ENCODE measurements at regions not wholly inside any gene's neighbourhood (a gene's known extent, or its start where the extent isn't known, plus 50 kb on each side); places are given as distances from the start of the nearest gene placed in this dataset.

DNA sequence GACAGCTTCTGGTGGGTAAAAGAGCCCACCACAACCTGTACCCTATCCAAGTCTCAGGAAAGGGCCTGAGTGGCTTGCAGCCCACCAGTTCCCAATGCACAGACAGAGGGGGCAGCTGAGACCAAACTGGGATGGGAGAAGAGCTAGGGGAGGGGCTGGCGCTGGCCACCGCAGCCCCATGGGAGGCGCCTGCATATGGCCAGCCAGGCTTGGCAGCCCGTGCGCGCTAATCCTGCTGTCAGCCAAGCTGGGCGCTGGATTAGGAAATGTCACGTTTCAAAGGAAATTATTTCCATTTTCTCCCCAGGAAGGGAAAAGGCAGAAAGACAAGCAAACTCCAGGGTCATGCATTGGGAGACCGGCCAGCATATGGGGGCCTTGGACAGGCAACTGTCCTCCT is 236.8 kb downstream of the BUD13 start:
- Mint-ChIP-seq H3K9me3 (no peaks in the 10 kb centered on the region), H3K4me1 (ENCODE audit: low read depth) (no peaks in the 10 kb centered on the region), H3K27me3 (peaks cover 41% of the 10 kb centered on the region), H3K27ac (no peak overlapping the region), H3K36me3 (ENCODE audit: low read depth) (no peaks in the 10 kb centered on the region), H3K4me3 (no peak overlapping the region)
- DNase-seq = no peak

DNA sequence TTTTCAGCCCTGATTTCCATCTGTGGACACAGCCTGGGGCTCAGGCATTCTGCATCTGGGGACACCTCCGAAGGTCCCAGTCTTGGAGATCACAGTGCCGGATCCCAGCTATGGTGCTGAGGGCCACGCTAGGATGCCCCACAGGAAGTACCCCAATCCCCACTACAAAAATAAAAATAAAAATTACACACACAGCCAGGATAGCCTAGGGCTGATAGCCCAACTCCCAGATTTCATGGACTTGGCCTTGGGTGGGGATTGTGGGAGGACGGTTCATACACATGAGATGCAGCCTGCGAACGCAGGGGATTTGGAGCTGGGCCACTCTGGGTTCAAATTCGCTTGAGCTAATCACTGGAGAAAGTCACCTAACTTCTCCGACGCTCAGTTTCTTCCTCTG is 237.7 kb downstream of the BUD13 start:
- Mint-ChIP-seq H3K9me3 (peaks cover 4% of the 10 kb centered on the region), H3K4me1 (ENCODE audit: low read depth) (no peaks in the 10 kb centered on the region), H3K36me3 (ENCODE audit: low read depth) (no peaks in the 10 kb centered on the region), H3K27ac (no peak overlapping the region), H3K4me3 (no peak overlapping the region), H3K27me3 (peaks cover 44% of the 10 kb centered on the region)
- DNase-seq = no peak

DNA sequence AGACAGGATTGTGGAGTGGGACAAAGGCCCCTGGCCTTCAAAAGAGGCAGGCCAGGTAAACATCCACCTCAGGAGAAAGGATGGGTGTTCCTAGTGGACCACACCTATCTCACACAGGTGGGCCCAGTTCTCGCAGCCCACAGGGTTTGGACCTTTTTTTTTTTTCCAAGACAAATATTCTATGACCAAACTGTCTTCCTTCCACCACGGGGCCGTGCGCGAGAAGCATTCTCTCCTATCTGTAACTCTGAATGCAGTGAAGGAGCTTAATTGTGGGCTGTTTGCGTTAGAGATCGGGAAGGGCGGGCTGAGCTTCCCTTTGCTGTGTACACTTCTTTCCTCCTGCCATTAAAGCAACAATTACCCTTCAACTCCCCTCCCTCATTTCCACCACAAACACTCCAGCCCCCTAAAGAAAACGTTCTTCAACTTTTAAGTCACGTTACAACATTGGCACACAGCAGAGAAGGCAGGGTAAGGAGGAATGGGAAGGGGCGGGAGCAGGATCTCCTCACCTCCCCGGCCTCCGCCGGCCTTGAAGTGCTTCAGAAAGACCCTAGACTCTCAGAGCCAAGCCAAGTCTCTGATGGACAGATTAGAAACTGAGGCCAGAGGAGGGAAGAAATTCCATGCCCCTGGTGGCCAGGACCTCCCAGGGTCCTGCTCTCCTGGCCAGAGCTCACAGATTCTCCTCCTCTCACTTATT is 238.4 kb downstream of the BUD13 start:
- no peak overlapping the region for H3K27ac Mint-ChIP-seq
- H3K9me3 Mint-ChIP-seq = peaks cover 4% of the 10 kb centered on the region
- no peaks in the 10 kb centered on the region for H3K4me1 Mint-ChIP-seq (ENCODE audit: low read depth)
- no peak for DNase-seq
- H3K4me3 Mint-ChIP-seq = no peak overlapping the region
- H3K36me3 Mint-ChIP-seq (ENCODE audit: low read depth) = no peaks in the 10 kb centered on the region
- H3K27me3 Mint-ChIP-seq = peaks cover 48% of the 10 kb centered on the region

- Mint-ChIP-seq H3K4me1 (ENCODE audit: low read depth) (no peaks in the 10 kb centered on the region), H3K27ac (no peak overlapping the region), H3K27me3 (peaks cover 45% of the 10 kb centered on the region), H3K9me3 (peaks cover 4% of the 10 kb centered on the region), H3K4me3 (no peak overlapping the region), H3K36me3 (ENCODE audit: low read depth) (no peaks in the 10 kb centered on the region)
- DNase-seq = no peak
Observed at GRCh38 chr11:116533186-116533825, 239.5 kb downstream of the BUD13 start.

GRCh38 chr11:116532066-116532465 is 240.7 kb downstream of the BUD13 start:
- Mint-ChIP-seq H3K9me3 (peaks cover 4% of the 10 kb centered on the region), H3K27ac (no peak overlapping the region), H3K27me3 (peaks cover 47% of the 10 kb centered on the region), H3K4me1 (ENCODE audit: low read depth) (no peaks in the 10 kb centered on the region), H3K36me3 (ENCODE audit: low read depth) (no peaks in the 10 kb centered on the region), H3K4me3 (no peak overlapping the region)
- no peak for DNase-seq

- no peak for DNase-seq
- Mint-ChIP-seq H3K4me1 (ENCODE audit: low read depth) (no peaks in the 10 kb centered on the region), H3K4me3 (no peak overlapping the region), H3K27ac (no peak overlapping the region), H3K9me3 (peaks cover 4% of the 10 kb centered on the region), H3K36me3 (ENCODE audit: low read depth) (no peaks in the 10 kb centered on the region), H3K27me3 (peaks cover 47% of the 10 kb centered on the region)
Observed at GRCh38 chr11:116530705-116531104, 242.1 kb downstream of the BUD13 start.

- no peak overlapping the region for H3K4me3 Mint-ChIP-seq
- no peak overlapping the region for H3K27ac Mint-ChIP-seq
- H3K27me3 Mint-ChIP-seq = peaks cover 34% of the 10 kb centered on the region
- H3K4me1 Mint-ChIP-seq (ENCODE audit: low read depth) = no peaks in the 10 kb centered on the region
- H3K9me3 Mint-ChIP-seq = peaks cover 4% of the 10 kb centered on the region
- DNase-seq = no peak
- H3K36me3 Mint-ChIP-seq (ENCODE audit: low read depth) = no peaks in the 10 kb centered on the region
Observed at GRCh38 chr11:116529271-116529670, 243.5 kb downstream of the BUD13 start.

GRCh38 chr11:116527180-116527991 is 245.4 kb downstream of the BUD13 start:
- peaks cover 26% of the 10 kb centered on the region for H3K27me3 Mint-ChIP-seq
- no peak overlapping the region for H3K27ac Mint-ChIP-seq
- H3K4me1 Mint-ChIP-seq (ENCODE audit: low read depth) = no peaks in the 10 kb centered on the region
- DNase-seq = no peak
- H3K9me3 Mint-ChIP-seq = peaks cover 4% of the 10 kb centered on the region
- H3K36me3 Mint-ChIP-seq (ENCODE audit: low read depth) = no peaks in the 10 kb centered on the region
- H3K4me3 Mint-ChIP-seq = no peak overlapping the region

DNA sequence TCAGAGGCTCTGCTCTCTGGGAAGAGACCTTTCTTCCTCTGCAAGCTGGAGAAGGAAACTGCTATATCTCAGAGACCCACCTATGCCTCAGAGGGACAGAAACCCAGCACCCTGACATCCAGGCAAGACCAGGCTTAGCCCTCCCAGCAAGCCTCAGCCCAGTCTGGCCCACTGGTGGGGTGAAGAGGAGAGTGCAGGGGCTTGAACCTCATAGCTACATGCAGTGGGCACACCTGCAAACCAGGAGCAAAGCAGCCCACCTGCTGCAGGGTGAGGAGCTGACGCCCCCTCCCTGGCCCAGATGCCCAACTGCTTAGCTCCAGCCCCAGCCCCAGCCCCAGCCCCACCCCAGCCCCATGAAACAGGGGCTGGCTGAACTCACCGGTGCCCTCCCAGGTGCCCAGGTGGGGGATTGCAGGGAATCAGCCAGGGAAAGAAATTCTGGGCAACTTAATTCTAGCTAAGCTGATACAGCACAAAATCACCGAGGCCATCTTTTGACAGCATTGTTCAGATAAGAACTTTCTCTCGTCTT is 246.8 kb downstream of the BUD13 start:
- Mint-ChIP-seq H3K9me3 (peaks cover 4% of the 10 kb centered on the region), H3K4me3 (no peak overlapping the region), H3K27ac (no peak overlapping the region), H3K4me1 (ENCODE audit: low read depth) (no peaks in the 10 kb centered on the region), H3K27me3 (peaks cover 12% of the 10 kb centered on the region), H3K36me3 (ENCODE audit: low read depth) (no peaks in the 10 kb centered on the region)
- DNase-seq = no peak

- Mint-ChIP-seq H3K27ac (no peak overlapping the region), H3K36me3 (ENCODE audit: low read depth) (no peaks in the 10 kb centered on the region), H3K4me1 (ENCODE audit: low read depth) (no peaks in the 10 kb centered on the region), H3K4me3 (no peak overlapping the region), H3K9me3 (no peaks in the 10 kb centered on the region), H3K27me3 (peaks cover 19% of the 10 kb centered on the region)
- DNase-seq = no peak
Observed at GRCh38 chr11:116519499-116519898, 253.3 kb downstream of the BUD13 start.

DNA sequence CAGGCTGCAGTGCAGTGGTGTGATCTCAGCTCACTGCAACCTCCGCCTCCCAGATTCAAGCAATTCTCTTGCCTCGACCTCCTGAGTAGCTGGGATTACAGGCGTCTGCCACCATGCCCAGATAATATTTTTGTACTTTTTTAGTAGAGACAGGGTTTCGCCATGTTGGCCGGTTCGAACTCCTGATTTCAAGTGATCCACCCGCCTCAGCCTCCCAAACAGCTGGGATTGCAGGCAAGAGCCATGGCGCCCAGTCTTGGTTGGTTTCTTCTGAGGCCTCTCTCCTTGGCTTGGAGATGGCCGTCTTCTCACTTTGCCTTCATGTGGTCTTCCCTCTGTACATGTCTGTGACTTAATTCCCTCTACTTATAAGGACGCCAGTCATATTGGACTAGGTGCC is 254.6 kb downstream of the BUD13 start:
- Mint-ChIP-seq H3K27ac (no peak overlapping the region), H3K27me3 (peaks cover 25% of the 10 kb centered on the region), H3K36me3 (ENCODE audit: low read depth) (no peaks in the 10 kb centered on the region), H3K9me3 (no peaks in the 10 kb centered on the region), H3K4me3 (no peak overlapping the region), H3K4me1 (ENCODE audit: low read depth) (no peaks in the 10 kb centered on the region)
- DNase-seq = no peak

DNA sequence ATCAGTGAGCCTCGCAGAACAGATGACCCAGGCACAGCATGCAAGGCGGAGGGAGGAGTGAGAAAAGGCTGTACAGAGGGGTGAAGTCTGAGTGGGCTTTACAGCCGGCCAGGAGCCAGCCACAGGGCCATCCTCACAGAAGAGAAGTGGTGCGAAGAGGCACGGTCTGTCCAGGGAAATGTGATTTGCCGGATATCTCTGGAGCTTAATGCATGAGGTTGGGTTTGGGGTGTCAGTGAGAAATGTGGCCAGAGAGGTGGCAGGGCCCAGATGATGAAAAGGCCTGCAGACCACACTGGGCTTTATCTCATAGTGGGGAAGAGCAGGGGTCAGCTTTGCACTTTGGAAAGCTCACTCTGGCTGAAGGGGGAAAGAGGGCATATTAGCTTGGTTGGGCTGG is 255.2 kb downstream of the BUD13 start:
- H3K27ac Mint-ChIP-seq = no peak overlapping the region
- no peak overlapping the region for H3K4me3 Mint-ChIP-seq
- no peaks in the 10 kb centered on the region for H3K36me3 Mint-ChIP-seq (ENCODE audit: low read depth)
- H3K4me1 Mint-ChIP-seq (ENCODE audit: low read depth) = no peaks in the 10 kb centered on the region
- H3K9me3 Mint-ChIP-seq = no peaks in the 10 kb centered on the region
- H3K27me3 Mint-ChIP-seq = peaks cover 31% of the 10 kb centered on the region
- DNase-seq = no peak

- no peaks in the 10 kb centered on the region for H3K4me1 Mint-ChIP-seq (ENCODE audit: low read depth)
- no peak overlapping the region for H3K27ac Mint-ChIP-seq
- H3K9me3 Mint-ChIP-seq = no peaks in the 10 kb centered on the region
- H3K27me3 Mint-ChIP-seq = peaks cover 36% of the 10 kb centered on the region
- H3K36me3 Mint-ChIP-seq (ENCODE audit: low read depth) = no peaks in the 10 kb centered on the region
- no peak for DNase-seq
- no peak overlapping the region for H3K4me3 Mint-ChIP-seq
Observed at GRCh38 chr11:116517077-116517476, 255.7 kb downstream of the BUD13 start.

GRCh38 chr11:116515664-116516184 is 257.1 kb downstream of the BUD13 start:
- DNase-seq = no peak
- H3K27ac Mint-ChIP-seq = no peak overlapping the region
- no peaks in the 10 kb centered on the region for H3K4me1 Mint-ChIP-seq (ENCODE audit: low read depth)
- H3K27me3 Mint-ChIP-seq = peaks cover 36% of the 10 kb centered on the region
- no peak overlapping the region for H3K4me3 Mint-ChIP-seq
- H3K9me3 Mint-ChIP-seq = no peaks in the 10 kb centered on the region
- no peaks in the 10 kb centered on the region for H3K36me3 Mint-ChIP-seq (ENCODE audit: low read depth)

All from activated T-cell treated with anti-CD3 and anti-CD28 coated beads, Interleukin-2, amount 50 U/mL, for 24 hours (primary cell).